HG03039 (cell line): ENCODE measurements at regions not wholly inside any gene's neighbourhood (a gene's known extent, or its start where the extent isn't known, plus 50 kb on each side); places are given as distances from the start of the nearest gene placed in this dataset.
"Not testable (repeated sequence)": the region's sequence is repeated elsewhere in the genome, so short reads cannot be mapped to it uniquely, and the experiment has no call there.

Experiments
- ATAC-seq: cut with Tn5 transposase; IDR thresholded peaks from one replicate; pipeline ENCODE4 v1.9.1; 2021; ENCODE audit warnings: mild to moderate bottlenecking, moderate library complexity; ENCODE audit not compliant: unreplicated experiment

DNA sequence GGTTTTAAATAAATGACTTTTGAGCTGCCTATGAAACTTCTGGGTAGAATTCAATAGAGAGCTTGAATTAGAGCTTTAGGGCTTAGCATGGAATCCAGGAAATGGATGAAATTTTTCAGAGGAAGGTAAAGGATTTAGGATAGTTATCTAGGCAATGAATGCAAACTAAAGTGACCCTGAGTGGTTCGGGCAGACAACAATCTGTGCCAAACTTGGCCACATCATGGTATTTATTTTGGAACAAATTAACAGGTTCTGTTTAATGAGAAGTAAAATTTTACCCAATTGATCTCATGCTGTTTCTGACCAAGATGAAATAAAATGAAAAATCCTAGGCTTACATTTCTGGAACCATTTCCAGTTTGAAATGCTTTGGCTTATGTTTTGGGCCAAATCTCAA lies 934.4 kb downstream of the MAT2B start:
- ATAC-seq, result no peak

DNA sequence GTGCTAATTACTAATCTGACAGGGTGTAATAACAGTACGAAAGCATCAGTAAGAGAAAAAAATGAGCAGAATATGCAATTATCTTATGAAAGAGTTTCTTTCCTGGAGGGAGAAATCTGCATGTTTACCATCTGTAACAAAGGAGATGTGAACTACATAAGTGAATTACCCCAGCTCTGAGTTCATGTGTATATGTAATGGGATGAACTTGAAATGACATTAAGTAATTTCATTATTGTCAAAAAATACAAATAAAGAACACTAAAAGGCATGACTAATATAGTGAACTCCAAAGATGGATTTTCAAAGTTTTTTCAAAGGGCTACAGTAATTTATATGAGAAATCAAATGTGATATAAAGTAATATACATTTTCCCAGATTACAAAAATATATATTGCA lies 944.0 kb downstream of the MAT2B start:
- ATAC-seq, result no peak

DNA sequence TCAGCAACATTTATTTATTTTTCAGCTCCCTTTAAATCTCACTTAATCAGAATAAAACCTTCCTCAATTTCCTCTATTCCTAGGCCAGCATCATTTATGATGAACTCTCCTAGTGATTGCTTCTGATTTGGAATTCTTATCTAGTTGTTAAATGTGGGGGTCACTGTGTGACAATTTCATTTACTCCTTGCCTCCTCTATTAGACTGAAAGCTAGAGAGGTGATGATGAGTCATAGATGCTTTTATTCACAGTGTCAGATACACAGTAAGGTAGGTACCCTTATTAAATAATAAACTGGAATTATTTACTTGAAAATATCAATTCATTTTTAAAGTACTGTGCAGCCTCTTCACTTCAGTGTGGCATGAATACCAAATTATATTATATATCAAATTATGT lies 960.6 kb downstream of the MAT2B start:
- ATAC-seq, result no peak

DNA sequence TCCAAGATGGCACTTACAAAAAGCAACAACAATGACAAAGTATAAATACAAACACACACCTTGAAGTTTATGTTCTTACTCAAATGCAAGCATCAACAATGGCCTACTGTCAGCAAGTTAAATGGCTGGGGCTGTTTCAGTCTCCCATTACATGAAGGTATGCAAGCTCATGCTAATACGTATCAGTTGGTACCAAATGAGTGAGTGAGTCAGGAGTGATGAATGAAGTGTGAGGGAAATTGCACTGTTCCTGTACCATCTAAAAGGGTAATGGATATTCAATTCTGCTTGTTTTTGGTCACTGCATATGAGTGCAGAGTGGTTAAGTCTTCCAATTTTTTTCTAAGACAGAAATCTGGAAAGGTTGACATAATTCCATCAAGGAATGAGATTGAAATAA lies 964.9 kb downstream of the MAT2B start:
- ATAC-seq, result no peak

DNA sequence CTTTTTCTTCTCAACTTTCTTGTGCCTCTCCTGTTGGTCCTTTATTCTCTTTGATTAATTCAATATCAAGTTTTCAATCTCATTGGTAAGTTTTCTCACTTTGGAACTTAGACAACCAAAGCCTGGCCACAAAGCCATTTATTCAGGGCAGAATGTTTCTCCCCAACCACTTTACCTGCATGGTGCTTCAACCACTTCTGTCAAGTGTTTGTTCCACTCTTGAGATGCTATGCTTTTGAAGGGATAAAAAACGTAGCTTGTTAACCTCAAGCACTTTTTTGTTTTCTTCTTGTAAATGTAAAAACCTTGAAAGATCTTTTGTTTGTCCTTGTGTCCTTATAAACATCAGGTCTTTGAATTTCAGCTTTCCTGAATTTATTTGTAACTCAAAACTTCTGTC lies 966.7 kb downstream of the MAT2B start:
- ATAC-seq, result no peak

DNA sequence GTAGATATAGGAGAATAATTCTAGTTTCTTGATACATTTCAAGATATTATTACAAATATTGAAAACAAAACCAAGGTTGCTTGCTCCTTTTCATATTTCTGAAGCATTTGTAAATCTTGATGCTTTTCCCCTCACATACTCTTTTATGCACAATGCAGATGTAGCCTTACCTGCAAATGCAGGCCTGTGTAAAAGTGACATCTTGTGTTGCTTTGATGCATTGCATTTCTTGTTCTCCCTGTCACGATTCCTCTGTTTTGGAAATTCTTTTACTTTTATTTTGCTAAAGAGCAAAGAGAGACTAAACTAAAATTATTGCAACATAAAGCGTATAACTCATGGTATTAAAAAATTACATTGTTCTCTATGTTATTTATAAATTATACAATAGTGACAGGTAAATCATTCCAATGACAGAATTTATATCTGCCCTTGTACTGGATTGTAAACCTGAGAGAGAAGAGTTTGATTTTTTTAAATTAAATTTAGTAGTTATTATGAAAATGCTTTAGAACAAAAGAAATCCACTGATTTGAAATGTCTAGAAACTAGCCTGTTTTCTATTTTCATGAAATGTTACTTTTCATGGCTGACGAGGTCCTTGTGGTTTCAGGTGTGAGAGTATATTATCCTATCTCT lies 970.0 kb downstream of the MAT2B start:
- ATAC-seq, result no peak

DNA sequence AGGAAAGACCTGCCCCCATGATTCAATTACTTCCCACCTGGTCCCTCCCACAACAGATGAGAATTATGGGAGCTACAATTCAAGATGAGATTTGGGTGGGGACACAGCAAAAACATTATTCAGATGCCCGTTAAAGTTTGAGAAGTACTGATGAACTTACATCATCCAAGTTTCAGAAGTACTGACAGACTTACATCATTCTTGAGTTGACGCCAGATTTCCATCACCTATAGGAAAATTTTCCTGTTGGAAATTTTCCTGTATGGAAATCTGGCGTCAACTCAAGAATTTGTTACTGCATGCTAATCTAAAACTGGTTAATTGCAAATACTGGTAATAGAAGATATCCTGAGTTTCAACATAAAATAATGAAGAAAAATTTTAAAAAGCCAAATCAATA lies 975.9 kb downstream of the MAT2B start:
- no peak for ATAC-seq

DNA sequence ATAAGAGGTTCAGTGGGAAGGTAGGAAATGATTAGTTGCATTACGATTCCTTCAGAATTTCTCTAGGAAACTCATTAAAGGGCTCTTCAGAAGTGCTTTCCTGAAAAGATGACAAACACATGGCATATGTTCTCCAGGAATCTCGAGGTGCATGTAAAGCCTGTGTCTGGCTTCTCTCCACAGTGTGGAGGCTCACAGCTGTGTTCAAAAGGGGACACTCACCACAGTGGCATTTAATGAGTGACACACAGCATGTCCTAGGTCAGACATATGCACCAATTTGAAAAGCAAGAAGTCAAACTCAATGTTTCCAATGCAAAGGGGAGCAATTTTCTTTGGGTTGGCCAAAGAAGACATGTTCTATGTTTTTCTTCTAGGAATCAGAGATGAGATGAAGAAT lies 976.9 kb downstream of the MAT2B start:
- ATAC-seq, result no peak

DNA sequence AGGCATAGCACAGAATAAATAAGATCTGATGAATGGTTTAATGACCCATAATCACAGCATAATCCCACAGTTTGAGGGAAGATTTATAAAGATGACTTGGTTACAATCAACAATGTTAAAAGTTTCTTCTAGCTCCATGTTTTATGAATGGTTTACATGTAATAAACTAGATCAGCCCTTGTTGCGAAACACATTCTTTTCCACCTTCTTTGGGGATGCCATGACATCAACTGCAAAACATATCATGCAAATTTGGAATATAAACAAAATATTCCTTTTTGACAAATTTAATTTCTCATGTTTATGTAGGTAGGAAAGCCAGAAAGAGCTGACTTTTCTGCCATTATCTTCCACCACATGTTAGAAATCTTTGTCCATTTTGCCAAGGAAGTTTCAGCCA lies 979.5 kb downstream of the MAT2B start:
- no peak for ATAC-seq

DNA sequence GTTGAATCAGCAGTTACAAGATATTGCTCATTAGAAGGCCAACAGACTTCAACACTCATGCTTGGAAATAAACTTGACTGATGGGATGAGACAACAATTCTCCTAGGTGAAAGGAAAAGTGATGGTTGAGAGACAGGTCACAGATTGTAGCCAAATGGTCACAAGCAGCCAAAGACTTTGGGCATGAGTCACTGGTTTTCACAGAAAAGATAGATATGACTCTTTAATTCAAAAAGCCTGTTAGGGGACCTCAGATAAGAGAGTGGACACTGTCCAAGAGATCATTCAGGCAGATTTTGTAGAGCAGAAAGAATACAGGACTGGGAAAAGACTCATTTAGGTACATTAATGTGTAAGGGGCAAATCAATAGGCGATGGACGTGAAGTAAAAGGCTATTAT lies 982.5 kb downstream of the MAT2B start:
- ATAC-seq, result no peak

DNA sequence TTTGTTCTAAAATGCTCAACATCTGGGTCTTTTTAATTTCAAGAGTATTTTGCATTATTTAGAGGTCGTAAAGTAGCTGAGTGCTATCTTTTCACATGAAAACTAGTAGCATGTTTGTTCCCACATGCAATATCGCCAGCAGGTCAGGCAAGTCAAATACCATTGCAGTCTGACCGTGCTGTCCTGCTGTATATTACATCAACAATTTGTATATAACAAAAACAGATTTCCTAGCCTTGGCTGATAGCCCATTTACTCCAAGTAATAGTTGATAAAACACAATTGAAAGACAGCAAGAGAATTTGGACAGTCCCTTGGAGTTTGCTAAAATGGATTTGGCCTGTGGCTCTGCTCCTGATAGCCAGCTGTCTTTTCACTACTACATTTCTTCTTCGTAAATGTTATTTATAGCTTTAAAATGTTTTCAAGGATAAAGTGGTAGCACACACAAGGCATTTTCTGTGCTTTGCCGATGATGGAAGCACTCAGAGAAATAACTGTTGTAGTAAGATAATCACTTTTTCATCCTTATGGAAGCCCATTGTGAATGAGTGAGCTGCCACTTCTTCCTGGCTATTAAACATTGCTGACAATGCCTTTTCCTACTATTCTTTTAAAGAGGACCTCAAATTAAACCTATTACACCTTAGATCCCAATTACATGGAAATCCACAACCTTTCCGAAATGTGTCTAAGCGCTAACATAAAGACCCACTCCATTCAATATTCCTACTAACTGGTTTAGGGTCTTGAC lies 992.1 kb downstream of the MAT2B start:
- no peak for ATAC-seq

DNA sequence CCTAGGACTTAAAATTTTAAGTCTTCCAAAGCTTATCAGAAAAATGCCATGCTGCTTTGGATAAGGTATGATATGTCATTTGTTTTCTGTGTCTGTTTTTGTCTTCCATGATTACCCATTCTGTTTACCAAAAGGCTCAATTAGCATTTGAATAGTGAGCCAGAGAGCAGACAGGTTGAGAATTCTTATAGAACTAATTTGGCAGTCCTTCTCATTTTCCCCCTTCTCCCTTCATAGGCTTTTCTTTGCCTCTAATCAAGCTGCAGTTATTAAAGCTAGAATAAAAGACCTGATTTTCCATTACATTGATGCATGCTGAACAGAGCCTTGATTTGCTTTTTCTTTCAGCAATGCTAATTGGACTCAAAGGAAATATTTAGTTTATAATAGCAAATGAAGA lies 993.0 kb downstream of the MAT2B start:
- ATAC-seq, result no peak

DNA sequence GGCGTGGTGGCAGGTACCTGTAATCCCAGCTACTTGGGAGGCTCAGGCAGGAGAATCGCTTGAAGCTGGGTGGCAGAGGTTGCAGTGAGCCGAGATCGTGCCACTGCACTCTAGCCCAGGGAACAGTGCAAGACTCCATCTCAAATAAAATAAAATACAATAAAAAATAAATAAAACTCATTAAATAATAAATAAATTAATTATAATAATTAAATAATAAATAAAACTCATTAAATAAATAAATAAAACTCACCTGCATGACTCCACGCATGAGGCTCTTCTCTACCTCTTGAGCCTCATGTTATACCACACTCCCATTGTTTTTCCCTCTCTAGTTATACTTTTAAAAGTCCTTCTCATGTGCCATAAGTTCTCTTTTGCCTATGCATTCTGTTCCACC lies 995.4 kb downstream of the MAT2B start:
- no peak for ATAC-seq

DNA sequence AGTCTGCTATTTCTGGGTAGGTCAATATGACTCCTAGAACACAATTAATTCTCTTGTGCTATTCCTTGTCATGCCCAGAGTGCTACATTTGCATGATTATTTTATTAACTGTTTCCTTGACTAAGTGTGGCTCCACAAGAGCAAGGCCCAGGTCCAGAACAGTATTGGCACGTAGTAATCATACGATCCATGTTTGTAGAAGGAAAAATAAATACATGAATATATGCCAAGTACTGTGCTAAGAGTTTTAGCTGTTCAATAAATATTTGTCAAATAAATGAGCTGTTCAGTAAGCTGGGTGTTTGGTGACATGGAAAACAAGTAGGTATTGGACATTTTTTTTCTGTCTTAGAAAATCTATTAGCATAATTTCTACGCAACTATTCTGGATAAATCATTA lies 995.9 kb downstream of the MAT2B start:
- no peak for ATAC-seq

DNA sequence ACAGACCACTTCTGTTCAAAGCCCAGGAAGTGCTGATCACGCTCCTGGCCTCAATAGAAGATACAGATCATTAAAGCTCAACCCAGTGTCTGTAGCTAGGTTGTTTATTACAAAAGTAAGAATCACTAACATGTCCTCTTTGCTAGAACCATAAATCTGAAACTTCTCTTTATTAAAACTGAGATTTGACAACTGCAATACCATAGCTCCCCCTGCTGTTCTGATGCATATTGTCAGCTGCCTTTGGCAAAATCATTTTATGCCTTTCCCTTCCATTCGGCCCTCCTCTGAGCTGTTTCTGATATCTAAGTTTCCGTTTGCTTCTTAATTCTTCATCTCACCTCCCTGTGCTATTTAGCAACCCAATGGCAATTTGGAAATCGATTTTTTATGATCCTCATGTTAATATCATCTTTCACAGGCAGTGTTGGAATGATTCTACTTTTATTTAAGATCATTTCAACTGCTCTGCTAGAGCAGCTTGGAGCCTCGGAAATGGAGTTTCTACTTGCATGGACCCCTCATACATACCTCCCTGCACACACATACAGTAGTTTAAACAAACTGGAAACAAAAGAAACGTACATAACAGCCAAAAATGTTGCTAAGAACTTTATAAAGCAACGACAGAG lies 998.8 kb downstream of the MAT2B start:
- ATAC-seq, result peak; percentile 64

DNA sequence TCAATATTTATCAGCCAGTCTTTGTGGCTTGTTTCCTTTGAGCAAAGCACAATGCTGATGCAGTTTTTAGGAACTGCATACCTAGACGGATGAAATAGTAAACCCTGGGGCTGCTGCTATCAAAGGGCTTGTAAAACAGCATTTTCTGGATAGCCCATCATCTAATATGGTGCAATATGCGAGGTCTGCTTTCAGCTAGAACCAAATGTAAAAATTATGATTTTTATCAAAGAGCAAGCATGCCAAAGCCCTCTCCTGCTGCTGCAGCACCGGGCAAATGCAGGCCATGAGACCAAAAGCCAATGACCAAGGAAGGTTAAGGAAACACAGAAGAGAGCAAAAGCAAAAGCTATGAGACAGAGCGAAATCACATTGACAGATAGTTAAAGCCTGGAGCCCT lies 1000.4 kb downstream of the MAT2B start:
- ATAC-seq, result no peak

DNA sequence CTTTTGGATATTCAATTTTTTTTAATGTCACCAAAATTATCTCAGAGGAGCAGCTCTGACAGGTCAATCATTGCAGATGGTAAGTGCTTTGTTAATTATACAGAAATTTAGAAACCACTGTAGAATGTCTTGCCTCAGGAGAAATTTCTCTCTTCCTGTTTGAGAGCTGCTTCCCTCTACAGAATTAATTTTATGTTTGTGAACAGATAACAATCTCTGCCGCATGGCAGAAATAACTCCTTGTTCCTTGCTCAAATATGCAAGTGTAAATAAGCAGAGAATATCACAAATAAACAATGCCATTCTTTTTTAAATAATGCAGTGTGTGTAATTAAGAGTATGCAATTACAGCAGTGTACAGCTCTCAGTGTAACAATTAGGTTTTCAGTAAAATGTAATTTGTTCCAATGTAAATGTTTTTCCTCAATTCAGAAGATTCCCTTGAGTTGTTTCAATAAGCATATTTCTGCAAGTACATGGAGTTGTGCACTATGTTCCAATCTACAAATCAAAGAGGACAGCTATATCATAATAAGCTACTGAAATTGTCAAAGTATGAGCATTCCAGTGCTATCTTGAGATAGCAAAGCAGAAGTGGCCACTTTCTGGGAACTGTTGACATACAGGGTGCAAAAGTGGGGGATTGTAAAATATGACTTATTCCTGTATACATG lies 1012.8 kb downstream of the MAT2B start:
- no peak for ATAC-seq

DNA sequence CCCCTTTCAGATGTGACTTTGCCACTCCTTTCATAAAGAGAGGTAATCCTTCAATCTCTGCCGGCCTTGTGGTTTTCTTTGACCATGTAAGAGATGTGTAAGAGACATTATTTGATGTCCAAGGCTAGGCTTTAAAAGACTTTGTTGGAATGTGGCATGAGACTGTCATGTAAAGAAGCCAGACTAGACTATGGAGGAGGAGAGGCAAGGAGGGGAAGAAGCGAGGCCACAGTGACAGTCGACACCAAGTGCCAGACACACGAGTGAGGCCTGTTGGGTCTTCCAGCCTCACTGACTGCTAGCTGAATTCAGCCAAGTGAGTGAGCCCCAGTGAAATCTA lies 1013.3 kb downstream of the MAT2B start:
- ATAC-seq, result no peak

DNA sequence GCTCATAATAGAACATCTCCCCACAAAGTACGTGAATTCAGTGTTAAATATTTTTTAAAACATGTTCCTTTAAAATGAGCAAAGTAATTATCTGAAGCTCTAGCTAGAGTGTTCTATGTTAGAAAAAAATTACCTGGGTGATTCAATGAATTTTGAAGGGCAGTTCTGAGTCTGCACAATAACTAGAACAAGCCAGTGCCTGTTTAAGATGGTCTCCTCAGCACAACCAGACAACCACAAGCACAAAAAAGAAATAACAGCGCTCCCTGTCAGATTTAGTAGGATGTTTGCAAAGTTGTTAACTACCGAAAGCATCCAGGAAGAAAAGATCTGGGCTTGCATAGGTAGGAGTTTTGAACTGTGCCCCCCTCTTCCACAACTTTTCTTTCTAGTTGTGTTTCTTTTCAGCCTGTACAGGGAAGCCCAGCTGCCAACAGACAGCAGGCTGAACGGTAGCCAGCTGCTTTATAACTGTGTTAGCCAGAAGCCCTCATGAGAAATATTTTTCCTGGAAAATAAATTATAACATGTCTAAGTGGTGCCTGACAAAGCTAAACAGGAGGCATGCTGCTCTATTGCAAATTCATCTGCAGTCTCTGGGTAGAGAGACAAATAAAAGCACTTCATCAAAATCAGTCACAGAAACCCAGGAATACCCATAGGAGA lies 1026.9 kb downstream of the MAT2B start:
- no peak for ATAC-seq

DNA sequence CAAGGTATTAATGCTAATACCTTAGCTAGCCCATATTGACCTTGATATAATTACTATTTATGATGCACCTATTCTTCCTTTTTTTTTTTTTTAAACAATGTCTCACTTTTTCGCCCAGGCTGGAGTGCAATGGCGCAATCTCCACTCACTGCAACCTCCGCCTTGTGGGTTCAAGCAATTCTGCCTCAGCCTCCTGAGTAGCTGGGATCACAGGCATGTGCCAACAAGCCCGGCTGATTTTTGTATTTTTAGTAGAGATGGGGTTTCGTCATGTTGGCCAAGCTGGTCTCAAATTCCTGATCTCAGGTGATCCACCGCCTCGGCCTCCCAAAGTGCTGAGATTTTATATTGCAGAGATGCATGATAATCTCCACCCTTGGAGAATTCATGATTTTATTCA lies 1028.0 kb downstream of the MAT2B start:
- ATAC-seq, result not testable (repeated sequence)

DNA sequence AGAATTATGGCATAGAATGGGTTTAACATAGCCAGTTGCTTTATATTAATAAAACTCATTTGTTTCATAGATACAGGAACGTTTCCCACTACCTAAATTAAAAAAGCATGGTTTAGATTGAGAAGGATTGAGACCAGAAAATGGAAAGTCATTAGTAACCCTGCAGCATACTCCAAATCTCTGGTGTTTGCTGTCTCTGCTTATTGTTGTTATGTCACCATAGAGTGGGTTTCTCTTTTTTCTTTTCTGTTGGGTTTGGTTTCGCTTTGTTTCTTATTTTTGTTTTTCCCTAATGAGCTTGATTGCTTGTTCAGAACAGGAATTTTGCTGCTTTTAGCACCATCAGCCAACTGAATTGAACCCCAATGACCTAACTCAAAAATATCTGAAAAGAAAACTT lies 1034.8 kb downstream of the MAT2B start:
- no peak for ATAC-seq
